GM19239 (cell line): ENCODE measurements at regions not wholly inside any gene's neighbourhood (a gene's known extent, or its start where the extent isn't known, plus 50 kb on each side); places are given as distances from the start of the nearest gene placed in this dataset.
A peak's percentile ranks its signal among the peaks of the same experiment; 100 is the strongest.

Experiments used
- DNase-seq: peaks from one replicate; pipeline ENCODE4 v3.0.0; 2011; ENCODE audit warnings: low spot score; ENCODE audit not compliant: insufficient read length
- FAIRE-seq: peaks from 2 replicates; lab custom pipeline; 2011; peaks lifted over from hg19 to GRCh38; lab: Jason Lieb, UNC

GRCh38 chr12:13373803-13374202, 177.3 kb downstream of the EMP1 start:
- DNase-seq = no peak
- no peak for FAIRE-seq

- FAIRE-seq (no peak), DNase-seq (no peak)
Observed at GRCh38 chr12:13373131-13373530, 176.6 kb downstream of the EMP1 start.

- DNase-seq (no peak), FAIRE-seq (no peak)
Observed at GRCh38 chr12:13372386-13372785, 175.9 kb downstream of the EMP1 start.

- DNase-seq (no peak), FAIRE-seq (no peak)
Observed at GRCh38 chr12:13371797-13372196, 175.3 kb downstream of the EMP1 start.

GRCh38 chr12:13371367-13371766, 174.8 kb downstream of the EMP1 start:
- FAIRE-seq = no peak
- no peak for DNase-seq

GRCh38 chr12:13369474-13370056, 173.0 kb downstream of the EMP1 start:
- DNase-seq (no peak), FAIRE-seq (no peak)

- FAIRE-seq = no peak
Observed at GRCh38 chr12:13368971-13369370, 172.4 kb downstream of the EMP1 start.

GRCh38 chr12:13368431-13368830, 171.9 kb downstream of the EMP1 start:
- no peak for DNase-seq
- no peak for FAIRE-seq

More at GRCh38 chr12:13368971-13369370, 172.4 kb downstream of the EMP1 start:
- no peak for DNase-seq

GRCh38 chr12:13367973-13368372, 171.4 kb downstream of the EMP1 start:
- FAIRE-seq = no peak
- DNase-seq = no peak

GRCh38 chr12:13365748-13366366, 169.3 kb downstream of the EMP1 start:
- no peak for DNase-seq
- FAIRE-seq = no peak

GRCh38 chr12:13362260-13362841, 165.8 kb downstream of the EMP1 start:
- peak; percentile 78 for FAIRE-seq
- DNase-seq = peak; percentile 64

- FAIRE-seq = no peak
- DNase-seq = no peak
Observed at GRCh38 chr12:13359636-13360035, 163.1 kb downstream of the EMP1 start.

GRCh38 chr12:13358391-13358905, 161.9 kb downstream of the EMP1 start:
- DNase-seq (no peak), FAIRE-seq (no peak)

- DNase-seq (no peak), FAIRE-seq (no peak)
Observed at GRCh38 chr12:13350946-13351345, 154.4 kb downstream of the EMP1 start.

GRCh38 chr12:13350381-13350780, 153.9 kb downstream of the EMP1 start:
- DNase-seq = no peak

GRCh38 chr12:13348464-13348863, 151.9 kb downstream of the EMP1 start:
- DNase-seq (no peak), FAIRE-seq (no peak)

More at GRCh38 chr12:13350381-13350780, 153.9 kb downstream of the EMP1 start:
- FAIRE-seq = no peak

GRCh38 chr12:13347241-13348043, 150.9 kb downstream of the EMP1 start:
- DNase-seq (no peak), FAIRE-seq (no peak)

- no peak for FAIRE-seq
Observed at GRCh38 chr12:13345722-13346121, 149.2 kb downstream of the EMP1 start.

GRCh38 chr12:13343375-13343774, 146.8 kb downstream of the EMP1 start:
- DNase-seq (no peak), FAIRE-seq (no peak)

More at GRCh38 chr12:13345722-13346121, 149.2 kb downstream of the EMP1 start:
- no peak for DNase-seq

GRCh38 chr12:13342971-13343370, 146.4 kb downstream of the EMP1 start:
- FAIRE-seq = no peak
- no peak for DNase-seq

- FAIRE-seq (no peak), DNase-seq (no peak)
Observed at GRCh38 chr12:13340149-13340548, 143.6 kb downstream of the EMP1 start.
